NCI-H2171 (cell line): ENCODE measurements at regions not wholly inside any gene's neighbourhood (a gene's known extent, or its start where the extent isn't known, plus 50 kb on each side); places are given as distances from the start of the nearest gene placed in this dataset.

Experiments
- DNase-seq: peaks from one replicate; lab custom pipeline; 2025; lab: John Stamatoyannopoulos, UW

DNA sequence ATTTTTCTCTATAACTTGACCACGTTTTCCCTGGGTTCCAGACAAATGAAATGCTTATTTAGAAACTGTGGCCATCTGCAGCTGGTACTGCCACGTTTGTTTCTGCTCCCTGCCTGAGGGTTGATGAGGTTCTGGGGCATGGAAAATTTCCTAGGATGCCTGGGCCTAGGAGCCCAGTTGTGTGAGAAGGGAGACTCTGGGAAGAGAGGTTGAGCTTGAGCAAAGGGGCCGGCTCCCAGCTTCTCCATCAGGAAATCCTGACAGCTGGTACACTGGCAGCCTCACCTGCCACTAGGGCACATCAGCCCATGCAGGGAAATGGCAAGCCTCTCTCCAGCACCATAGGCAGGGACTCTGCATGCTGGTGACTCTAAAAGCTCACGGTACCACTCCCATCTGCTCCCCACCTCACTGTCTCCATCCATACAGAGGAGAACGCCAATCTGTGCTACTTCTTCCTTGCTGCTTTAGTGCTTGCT lies 165.4 kb upstream of the PPP2R3A start:
- no peak for DNase-seq

- DNase-seq, result no peak
These were observed 164.5 kb upstream of the PPP2R3A start for GRCh38 chr3:135801018-135801417.

DNA sequence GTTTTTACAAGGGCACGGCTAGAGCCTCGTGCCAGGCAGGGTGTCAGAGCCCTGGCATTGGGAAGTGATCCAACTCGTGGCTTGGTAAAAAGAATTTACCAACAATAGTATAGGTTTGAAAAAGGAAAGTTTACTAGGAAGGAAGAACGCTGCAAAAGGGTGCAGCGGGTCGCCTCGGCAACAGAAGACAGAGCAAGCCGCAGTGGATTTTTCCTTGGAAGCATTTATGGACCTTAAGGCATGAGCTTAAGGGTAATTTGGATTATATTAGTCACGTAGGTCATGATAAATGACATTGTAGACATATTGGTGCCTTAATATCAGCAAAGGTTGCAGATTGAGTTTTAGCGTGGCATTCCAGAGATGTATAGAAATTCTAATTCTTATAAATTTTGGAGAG lies 163.4 kb upstream of the PPP2R3A start:
- no peak for DNase-seq

- no peak for DNase-seq
These were observed 162.4 kb upstream of the PPP2R3A start for GRCh38 chr3:135803028-135803692.

GRCh38 chr3:135805752-135806151 lies 159.8 kb upstream of the PPP2R3A start:
- DNase-seq, result no peak

DNA sequence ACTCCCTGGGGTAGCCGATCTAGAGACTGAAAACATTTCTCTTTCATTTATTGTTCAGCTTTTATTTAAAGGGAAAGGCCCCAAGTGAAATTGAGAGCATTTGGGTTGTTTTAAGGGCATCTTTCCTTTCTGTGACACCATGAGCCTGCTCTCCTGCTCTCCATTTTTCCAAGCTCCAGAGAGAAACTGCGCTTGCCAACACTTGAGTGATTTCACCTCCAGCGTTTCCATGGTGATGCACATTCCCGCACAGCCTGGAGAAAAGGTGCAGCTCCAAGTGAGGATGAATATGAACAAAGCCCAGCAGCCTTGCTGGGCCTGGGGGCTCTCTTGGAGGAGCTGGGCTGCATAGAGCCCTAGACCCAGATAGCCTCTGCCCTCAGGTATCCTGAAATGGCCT lies 159.2 kb upstream of the PPP2R3A start:
- DNase-seq, result no peak

GRCh38 chr3:135807879-135808278 lies 157.6 kb upstream of the PPP2R3A start:
- DNase-seq, result no peak

- DNase-seq, result no peak
These were observed 156.4 kb upstream of the PPP2R3A start for GRCh38 chr3:135809021-135809634.

DNA sequence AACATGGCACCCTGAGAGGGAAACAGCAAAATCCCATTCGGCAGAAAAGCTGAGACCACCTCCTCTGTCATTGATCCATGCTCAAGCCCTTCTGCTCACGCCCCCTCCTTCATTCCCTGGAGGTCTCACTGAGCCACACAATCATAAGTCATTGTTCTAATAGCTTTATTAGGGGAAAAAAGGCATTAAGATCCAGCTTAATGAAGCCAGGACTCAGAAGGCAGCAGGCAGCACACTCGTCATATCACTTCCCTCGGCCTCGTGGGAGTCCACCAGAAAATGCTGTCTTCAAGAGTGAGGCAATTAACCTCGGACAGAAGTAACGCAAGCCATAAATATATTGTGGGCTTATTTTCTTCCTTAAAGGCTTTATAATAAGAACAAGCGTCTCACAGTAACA lies 153.9 kb upstream of the PPP2R3A start:
- no peak for DNase-seq

DNA sequence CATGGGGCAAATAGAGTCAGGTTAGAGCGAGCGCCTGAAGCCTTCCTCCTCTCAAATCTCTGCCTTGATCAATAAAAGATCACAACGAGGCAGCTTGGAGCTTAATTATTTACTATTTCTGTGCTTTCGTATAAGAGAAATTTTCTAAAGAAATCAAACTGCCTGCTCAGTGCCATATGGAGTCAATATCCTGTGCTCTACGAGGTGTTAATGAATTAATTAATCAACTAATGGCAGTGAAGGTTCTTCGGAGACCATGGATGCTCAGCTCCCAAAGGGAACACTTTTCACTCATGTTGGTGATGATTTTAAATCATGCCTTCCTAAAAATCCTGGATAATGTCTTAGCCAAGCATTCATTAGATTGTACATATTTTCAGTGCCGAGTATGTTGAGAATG lies 153.5 kb upstream of the PPP2R3A start:
- no peak for DNase-seq

GRCh38 chr3:135834465-135834864 lies 131.1 kb upstream of the PPP2R3A start:
- no peak for DNase-seq

DNA sequence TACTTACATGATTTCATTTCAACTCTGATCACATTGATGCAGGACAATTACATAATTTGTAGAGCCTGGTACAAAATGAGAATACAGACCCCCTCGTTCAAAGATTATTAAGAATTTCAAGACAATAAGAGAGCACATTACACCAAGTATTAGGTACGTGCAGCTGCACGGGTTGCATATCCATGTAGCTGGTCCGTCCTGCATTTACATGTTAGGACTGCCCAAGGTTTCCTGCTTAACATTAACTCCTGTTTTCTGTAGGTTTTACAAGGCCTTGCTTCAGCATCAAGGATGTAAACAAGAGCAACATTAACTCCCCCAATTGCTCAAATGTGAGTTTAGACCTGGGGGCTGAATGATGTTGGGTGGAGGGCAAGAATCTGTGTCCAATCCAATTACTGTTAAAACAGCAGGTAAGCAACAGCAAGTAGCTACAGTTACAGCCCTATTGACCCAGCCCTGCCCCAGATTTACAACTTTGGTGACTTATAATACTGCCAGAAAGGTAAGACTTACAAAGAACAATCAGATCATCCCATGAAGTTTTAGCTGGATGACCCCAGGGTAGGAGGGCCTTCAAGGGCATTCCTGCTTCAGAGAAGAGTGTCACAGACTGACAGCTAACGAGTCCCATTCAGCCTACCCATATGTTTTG lies 127.4 kb upstream of the PPP2R3A start:
- DNase-seq, result no peak

GRCh38 chr3:135840436-135840835 lies 125.1 kb upstream of the PPP2R3A start:
- DNase-seq, result no peak

GRCh38 chr3:135844386-135844785 lies 121.1 kb upstream of the PPP2R3A start:
- no peak for DNase-seq

DNA sequence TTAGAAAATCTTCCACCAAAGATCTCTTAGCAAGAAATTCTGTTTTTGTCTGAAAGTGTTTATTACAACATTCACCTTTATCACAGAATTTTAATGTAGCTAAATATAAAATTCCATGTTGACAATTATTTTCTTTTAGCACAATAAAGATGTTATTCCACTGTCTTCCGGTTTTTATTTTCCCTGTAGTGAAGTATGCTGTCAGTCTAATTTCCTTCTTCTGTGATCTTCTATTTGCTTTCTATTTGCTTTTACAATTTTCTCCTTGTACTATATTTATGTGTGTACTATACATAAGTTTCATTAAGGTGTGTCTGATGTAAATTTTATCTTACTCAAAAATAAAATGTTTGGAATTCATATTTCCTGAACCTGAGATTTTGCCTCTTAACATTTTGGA lies 117.5 kb upstream of the PPP2R3A start:
- DNase-seq, result no peak

DNA sequence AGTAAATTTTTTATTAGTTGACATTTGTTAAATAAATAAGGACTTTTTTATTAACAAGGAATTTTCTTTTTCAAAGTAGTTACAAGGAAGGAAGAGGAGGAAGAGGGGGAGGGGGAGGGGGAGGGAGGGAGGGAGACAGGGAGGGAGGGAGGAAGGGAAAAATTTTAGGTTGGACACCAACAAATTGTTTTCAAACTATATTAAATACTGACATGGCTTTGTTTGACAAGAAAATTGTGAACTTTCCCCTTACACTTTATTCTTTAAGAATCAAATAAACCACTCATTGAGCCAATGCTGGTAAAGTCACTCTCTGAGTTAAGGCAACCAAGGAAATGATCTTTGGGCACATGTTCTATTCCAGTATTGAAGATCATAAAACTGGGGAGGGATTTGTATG lies 115.7 kb upstream of the PPP2R3A start:
- DNase-seq, result no peak

DNA sequence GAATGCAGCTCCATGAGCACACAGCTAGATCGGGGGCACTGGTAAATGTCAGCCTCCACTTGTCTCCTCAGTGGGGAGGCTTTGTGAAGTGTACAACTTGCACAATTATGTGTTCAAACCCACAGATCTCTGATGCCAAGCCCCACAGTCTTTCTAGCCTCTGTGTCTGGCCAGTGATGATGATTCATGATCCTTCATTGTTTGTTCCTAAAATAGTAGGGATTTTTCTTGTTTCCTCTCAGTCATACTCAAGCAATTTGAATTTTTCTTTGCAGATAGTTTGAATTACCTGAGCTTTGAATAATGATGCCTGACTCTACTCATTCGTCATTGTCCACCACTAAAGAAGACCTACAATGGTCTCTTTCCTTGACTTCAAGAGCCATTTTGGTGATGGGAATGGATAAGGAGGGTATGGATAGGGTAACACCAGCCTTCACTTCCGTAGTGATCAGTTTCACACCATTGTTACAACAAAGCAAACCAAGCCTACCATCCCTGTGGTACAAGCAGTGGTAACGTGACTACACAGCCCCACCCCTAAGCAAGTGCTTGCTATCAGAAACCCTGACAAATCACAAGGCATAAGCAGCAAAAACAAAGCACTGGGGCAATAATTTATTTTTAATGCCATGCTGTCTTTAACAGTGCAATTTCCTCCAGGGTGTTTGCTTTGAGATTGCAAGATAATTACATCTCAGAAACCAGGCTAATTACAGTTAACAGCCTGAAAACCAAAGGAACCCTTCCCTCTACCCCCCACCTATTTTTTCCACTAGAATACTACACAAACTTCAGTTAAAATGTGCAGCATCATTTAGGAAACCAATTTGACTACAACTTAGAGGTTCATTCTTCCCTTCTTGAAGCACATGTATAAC lies 114.1 kb upstream of the PPP2R3A start:
- DNase-seq, result no peak

DNA sequence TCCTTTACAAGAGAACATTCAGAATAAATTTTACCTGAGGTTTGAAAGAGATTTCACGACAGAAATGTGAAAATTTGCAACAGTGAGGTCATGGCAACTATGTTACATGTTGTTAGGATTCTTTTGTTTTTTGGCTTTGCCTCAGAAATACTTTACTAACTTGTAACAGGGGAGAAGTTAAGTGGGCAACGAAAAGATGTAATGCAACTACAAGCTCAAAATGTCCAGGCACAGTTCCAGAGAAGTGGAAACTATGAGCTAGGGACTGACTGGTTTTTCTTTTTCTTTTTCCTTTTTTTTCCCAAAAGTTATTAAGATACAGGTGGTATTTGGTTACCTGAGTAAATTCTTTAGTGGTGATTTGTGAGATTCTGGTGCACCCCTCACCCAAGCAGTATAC lies 111.5 kb upstream of the PPP2R3A start:
- no peak for DNase-seq

DNA sequence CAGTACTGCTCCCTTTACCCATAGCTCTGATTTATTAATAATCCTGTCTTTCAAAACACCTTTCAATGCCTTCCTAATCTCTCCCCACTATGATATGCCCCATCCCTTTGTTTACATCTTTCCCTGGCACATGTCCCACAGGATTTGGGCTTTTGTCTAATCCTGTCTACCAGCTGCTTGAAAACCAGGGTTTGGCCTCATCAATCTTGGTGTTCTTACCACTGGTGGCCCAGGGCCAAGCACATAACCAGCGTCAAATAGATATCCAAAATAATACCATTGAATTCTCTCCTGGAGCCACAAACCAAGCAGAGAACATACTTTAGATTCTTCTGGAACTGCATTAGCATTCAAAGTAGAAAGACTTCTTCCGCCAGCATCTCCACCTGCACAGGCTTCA lies 104.8 kb upstream of the PPP2R3A start:
- DNase-seq, result no peak

GRCh38 chr3:135862361-135862760 lies 103.2 kb upstream of the PPP2R3A start:
- no peak for DNase-seq

DNA sequence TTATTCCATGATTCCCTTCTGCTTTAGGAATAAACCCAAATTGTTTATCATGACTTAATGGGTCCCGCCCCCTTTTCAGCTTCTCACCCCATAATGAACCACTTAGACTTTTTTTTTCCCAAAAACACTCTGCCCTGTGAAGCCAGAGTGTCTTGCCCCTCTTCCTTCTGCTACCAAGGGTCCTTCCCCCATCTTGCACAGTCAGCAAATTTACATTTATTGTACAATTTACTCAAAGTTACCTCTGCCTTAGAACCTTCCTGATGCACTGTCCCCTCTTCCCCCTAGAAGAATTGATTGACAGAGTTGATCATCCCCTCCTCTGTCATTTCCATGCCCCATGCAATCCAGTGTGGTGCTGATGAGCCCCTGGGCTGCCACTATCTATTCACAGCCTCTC lies 101.5 kb upstream of the PPP2R3A start:
- no peak for DNase-seq

DNA sequence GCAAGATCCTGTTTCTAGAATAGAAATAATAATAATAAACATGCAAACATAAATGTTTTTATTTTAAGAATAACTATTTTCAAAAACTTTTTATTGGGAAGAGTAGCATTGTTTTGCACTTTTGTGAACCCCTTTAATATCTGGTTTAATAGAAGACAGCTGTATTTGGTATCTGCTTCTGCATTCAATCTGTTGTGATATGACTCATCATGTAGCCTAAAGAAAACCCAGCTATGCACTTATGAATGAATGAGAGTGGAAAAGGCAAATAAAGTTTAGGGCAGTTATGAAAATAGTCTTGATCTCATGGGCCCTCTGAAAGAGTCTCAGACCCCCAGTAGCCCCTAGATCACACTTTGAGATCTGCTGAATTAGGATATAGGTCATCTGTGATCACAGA lies 100.4 kb upstream of the PPP2R3A start:
- DNase-seq, result no peak

GRCh38 chr3:135865553-135865952 lies 100.0 kb upstream of the PPP2R3A start:
- no peak for DNase-seq
